K562 (cell line): ENCODE measurements at regions not wholly inside any gene's neighbourhood (a gene's known extent, or its start where the extent isn't known, plus 50 kb on each side); places are given as distances from the start of the nearest gene placed in this dataset.

Experiments used
- CBX1 ChIP-seq: sonication (generic); IDR thresholded peaks from 2 replicates; pipeline ENCODE4 v1.6.1; 2016; ENCODE audit warnings: antibody characterized with exemption, low read depth, mild to moderate bottlenecking
- FOXJ3 ChIP-seq: sonication (generic); formaldehyde crosslinking; IDR thresholded peaks from 2 replicates; pipeline ENCODE4 v1.4.0; 2020; ENCODE audit warnings: mild to moderate bottlenecking, missing genetic modification reagents
- FUS ChIP-seq: fragments of 200-400 bp; formaldehyde crosslinking; optimal IDR thresholded peaks from 2 replicates; pipeline ENCODE3; 2017; ENCODE audit warnings: low read depth, low read length
- GATAD2A ChIP-seq: fragments of 450-650 bp; IDR thresholded peaks from 2 replicates; pipeline ENCODE4 v1.6.1; 2017
- ILK ChIP-seq: fragments of 450-650 bp; IDR thresholded peaks from 2 replicates; pipeline ENCODE4 v1.6.1; 2016; ENCODE audit warnings: missing genetic modification characterization, low read depth, mild to moderate bottlenecking, missing compliant biosample characterization, moderate library complexity, borderline replicate concordance
- KLF1 ChIP-seq: fragments of 450-650 bp; IDR thresholded peaks from 2 replicates; pipeline ENCODE4 v1.6.1; 2016; ENCODE audit warnings: missing genetic modification characterization, missing compliant biosample characterization
- OTX1 ChIP-seq: fragments of 450-650 bp; formaldehyde crosslinking; IDR thresholded peaks from 2 replicates; pipeline ENCODE4 v1.4.0; 2022; ENCODE audit warnings: mild to moderate bottlenecking
- PBX2 ChIP-seq, 2 experiments: IDR thresholded peaks in 1 of 2; conservative IDR thresholded peaks in 1 of 2; 2 replicates each; pipeline ENCODE4 v1.6.1; 2016; ENCODE audit warnings: low read depth in 2 of 2, mild to moderate bottlenecking in 1 of 2, missing compliant biosample characterization in 1 of 2, missing genetic modification characterization in 1 of 2, moderate library complexity in 1 of 2
- POLR2B ChIP-seq: fragments of 450-650 bp; IDR thresholded peaks from 2 replicates; pipeline ENCODE4 v1.6.1; 2018; ENCODE audit warnings: low read depth; ENCODE audit not compliant: partially characterized antibody
- SOX6 ChIP-seq: fragments of 450-650 bp; IDR thresholded peaks from 2 replicates; pipeline ENCODE4 v1.6.1; 2014; ENCODE audit warnings: mild to moderate bottlenecking
- SRF ChIP-seq, 2 experiments: fragments of 250-450, 450-650 bp in 1 of 2; sonication (Bioruptor Pico) in 1 of 2; sonication (generic) in 1 of 2; formaldehyde crosslinking; IDR thresholded peaks; 2 replicates each; pipeline versions ENCODE4 v1.5.0 to v1.5.1; 2020 to 2022; ENCODE audit warnings: mild to moderate bottlenecking in 1 of 2, missing genetic modification reagents in 1 of 2
- TEAD1 ChIP-seq, 2 experiments: fragments of 450-650 bp in 1 of 2; sonication (generic) in 1 of 2; formaldehyde crosslinking; IDR thresholded peaks; 2 replicates each; pipeline versions ENCODE4 v1.4.0 to v1.8.0; 2020 to 2022; ENCODE audit warnings: mild to moderate bottlenecking in 2 of 2, missing genetic modification reagents in 1 of 2
- ZFX ChIP-seq: sonication (generic); formaldehyde crosslinking; IDR thresholded peaks from 2 replicates; pipeline ENCODE4 v1.8.0; 2022; ENCODE audit warnings: mild to moderate bottlenecking, missing genetic modification reagents, moderate library complexity
- ZNF217 ChIP-seq: sonication (generic); formaldehyde crosslinking; IDR thresholded peaks from 2 replicates; pipeline ENCODE4 v1.8.0; 2022; ENCODE audit warnings: mild to moderate bottlenecking, missing genetic modification reagents
- ZNF239 ChIP-seq: fragments of 250-450 bp; sonication (Bioruptor Pico); IDR thresholded peaks from 2 replicates; pipeline ENCODE4 v1.4.0; 2020; ENCODE audit warnings: mild to moderate bottlenecking
- ZNF695 ChIP-seq: fragments of 450-650 bp; formaldehyde crosslinking; IDR thresholded peaks from 2 replicates; pipeline ENCODE4 v1.4.0; 2020; ENCODE audit warnings: mild to moderate bottlenecking, moderate library complexity
- ZNF696 ChIP-seq: fragments of 250-450 bp; sonication (Bioruptor Pico); conservative IDR thresholded peaks from 2 replicates; pipeline ENCODE4 v1.4.0; 2020; ENCODE audit warnings: mild to moderate bottlenecking, moderate library complexity
- TF ChIP-seq, protein P1 (sequence below): fragments of 250-450 bp; sonication (Bioruptor Pico); IDR thresholded peaks from 2 replicates; pipeline ENCODE4 v1.9.0; 2021; ENCODE audit warnings: mild to moderate bottlenecking
- TF ChIP-seq, protein P2 (sequence below): fragments of 450-650 bp; IDR thresholded peaks from 2 replicates; pipeline ENCODE4 v1.6.1; 2016
- TF ChIP-seq, protein P3 (sequence below): sonication (generic); formaldehyde crosslinking; IDR thresholded peaks from 2 replicates; pipeline ENCODE4 v1.8.0; 2022; ENCODE audit warnings: mild to moderate bottlenecking, missing genetic modification reagents
- TF ChIP-seq, protein P4 (sequence below): fragments of 250-450 bp; sonication (Bioruptor Pico); IDR thresholded peaks from 2 replicates; pipeline ENCODE4 v1.5.0; 2021

DNA sequence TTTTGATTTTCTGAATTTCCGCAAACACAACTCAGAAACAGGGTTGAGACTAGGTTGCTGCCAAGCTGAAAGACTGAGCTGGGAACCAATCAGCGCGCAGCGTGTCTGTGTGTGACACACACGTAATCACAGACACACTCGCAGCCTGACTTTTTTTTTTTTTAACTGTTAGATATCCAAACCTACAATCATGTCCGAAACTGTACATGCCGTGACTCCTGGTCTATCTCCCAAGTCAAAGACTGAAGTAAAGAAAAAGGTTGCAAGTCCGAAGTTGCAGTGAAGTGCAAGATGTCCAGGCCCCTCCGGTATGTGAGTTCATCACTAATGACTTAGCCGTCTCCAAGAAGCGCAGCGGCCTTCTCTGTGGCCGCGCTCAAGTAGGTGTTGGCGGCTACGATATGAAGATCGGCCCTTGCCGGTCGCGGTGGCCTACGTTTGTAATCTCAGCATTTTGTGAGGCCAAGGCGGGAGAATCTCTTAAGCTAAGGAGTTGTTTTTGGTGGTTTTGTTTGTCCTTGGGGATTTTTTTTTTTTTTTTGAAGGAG is 108.2 kb downstream of the HFE start (continued):
- TF ChIP-seq FOXJ3 (CRISPR knock-in tag) (no peak), CBX1 (no peak), TEAD1 (CRISPR knock-in tag; IDR thresholded peaks at IDR 0.05) (peak in 1 of 2 experiments; percentile 65; a peak in 1 of 4 replicates), ZNF696 (CRISPR knock-in tag) (no peak), SRF (CRISPR knock-in tag; IDR thresholded peaks at IDR 0.05) (0 out of 4 replicates have a peak, but pooled peaks of 1 of the 2 experiments have one; percentile 42), POLR2B (peak; percentile 75), GATAD2A (no peak), PBX2 (CRISPR knock-in tag; IDR thresholded peaks at IDR 0.05; ENCODE audit: low read depth) (no peak), PBX2 (tag; conservative IDR thresholded peaks at IDR 0.05; ENCODE audit: low read depth) (peak; percentile 91), ILK (no peak), SOX6 (peak; percentile 47; the same call in 1 of the 2 replicates), ZNF695 (CRISPR knock-in tag) (no peak), ZFX (CRISPR knock-in tag) (peak; percentile 85), KLF1 (no peak), FUS (no peak), ZNF217 (CRISPR knock-in tag) (no peak), ZNF239 (CRISPR knock-in tag) (no peak; the same call in 1 of the 2 replicates), OTX1 (CRISPR knock-in tag) (peak; percentile 58; the same call in 1 of the 2 replicates)
- TF ChIP-seq, protein P1, sequence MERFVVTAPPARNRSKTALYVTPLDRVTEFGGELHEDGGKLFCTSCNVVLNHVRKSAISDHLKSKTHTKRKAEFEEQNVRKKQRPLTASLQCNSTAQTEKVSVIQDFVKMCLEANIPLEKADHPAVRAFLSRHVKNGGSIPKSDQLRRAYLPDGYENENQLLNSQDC (CRISPR knock-in tag): peak; percentile 78
- TF ChIP-seq, protein P2, sequence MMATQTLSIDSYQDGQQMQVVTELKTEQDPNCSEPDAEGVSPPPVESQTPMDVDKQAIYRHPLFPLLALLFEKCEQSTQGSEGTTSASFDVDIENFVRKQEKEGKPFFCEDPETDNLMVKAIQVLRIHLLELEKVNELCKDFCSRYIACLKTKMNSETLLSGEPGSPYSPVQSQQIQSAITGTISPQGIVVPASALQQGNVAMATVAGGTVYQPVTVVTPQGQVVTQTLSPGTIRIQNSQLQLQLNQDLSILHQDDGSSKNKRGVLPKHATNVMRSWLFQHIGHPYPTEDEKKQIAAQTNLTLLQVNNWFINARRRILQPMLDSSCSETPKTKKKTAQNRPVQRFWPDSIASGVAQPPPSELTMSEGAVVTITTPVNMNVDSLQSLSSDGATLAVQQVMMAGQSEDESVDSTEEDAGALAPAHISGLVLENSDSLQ: peak; percentile 97
- TF ChIP-seq, protein P3, sequence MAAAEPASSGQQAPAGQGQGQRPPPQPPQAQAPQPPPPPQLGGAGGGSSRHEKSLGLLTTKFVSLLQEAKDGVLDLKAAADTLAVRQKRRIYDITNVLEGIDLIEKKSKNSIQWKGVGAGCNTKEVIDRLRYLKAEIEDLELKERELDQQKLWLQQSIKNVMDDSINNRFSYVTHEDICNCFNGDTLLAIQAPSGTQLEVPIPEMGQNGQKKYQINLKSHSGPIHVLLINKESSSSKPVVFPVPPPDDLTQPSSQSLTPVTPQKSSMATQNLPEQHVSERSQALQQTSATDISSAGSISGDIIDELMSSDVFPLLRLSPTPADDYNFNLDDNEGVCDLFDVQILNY (CRISPR knock-in tag): 0 out of 2 replicates have a peak, but pooled peaks have one; percentile 16
- TF ChIP-seq, protein P4, sequence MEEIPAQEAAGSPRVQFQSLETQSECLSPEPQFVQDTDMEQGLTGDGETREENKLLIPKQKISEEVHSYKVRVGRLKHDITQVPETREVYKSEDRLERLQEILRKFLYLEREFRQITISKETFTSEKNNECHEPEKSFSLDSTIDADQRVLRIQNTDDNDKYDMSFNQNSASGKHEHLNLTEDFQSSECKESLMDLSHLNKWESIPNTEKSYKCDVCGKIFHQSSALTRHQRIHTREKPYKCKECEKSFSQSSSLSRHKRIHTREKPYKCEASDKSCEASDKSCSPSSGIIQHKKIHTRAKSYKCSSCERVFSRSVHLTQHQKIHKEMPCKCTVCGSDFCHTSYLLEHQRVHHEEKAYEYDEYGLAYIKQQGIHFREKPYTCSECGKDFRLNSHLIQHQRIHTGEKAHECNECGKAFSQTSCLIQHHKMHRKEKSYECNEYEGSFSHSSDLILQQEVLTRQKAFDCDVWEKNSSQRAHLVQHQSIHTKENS (CRISPR knock-in tag): no peak
